GM10266 (cell line): ENCODE measurements at regions not wholly inside any gene's neighbourhood (a gene's known extent, or its start where the extent isn't known, plus 50 kb on each side); places are given as distances from the start of the nearest gene placed in this dataset.

Source experiments
- DNase-seq: peaks from one replicate; pipeline ENCODE4 v3.0.0; 2012; ENCODE audit errors: extremely low spot score
- TF ChIP-seq, protein P1 (sequence below): IDR thresholded peaks from 2 replicates; pipeline ENCODE4 v1.5.1; 2012; ENCODE audit warnings: mild to moderate bottlenecking, low read depth; ENCODE audit not compliant: control insufficient read depth, insufficient read depth; ENCODE audit errors: missing control alignments

DNA sequence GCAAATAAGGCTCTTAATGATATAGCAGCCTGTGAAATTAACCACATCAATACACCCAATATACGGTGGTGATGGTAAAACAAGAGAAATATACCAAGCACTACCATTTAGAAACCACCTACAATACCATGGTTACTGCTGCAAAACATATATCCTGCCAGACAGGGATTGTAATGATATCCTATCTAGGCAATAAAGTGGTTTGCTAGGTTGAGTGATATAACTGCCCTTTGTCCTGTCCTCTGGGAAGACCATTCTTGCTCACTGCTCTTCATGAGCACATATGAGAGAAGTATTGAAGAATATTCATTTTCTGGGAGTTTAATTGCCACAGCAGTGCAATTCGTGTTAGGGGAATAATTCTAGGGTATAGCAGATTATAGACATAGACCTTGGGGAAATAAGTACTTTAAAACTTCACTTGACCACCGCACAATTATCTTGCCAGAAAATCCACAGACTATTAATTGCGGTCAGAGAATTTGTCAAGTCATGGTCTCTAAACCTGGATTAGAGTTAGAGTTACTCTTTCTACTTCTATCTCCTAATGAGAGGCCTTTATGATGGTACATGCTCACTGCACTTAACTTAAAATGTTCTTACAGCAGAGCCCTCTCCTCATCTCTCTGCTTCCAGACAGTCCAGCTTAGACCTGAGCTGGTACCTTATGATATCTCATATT is 413.0 kb downstream of the ZNF608 start:
- no peak for DNase-seq
- TF ChIP-seq, protein P1, sequence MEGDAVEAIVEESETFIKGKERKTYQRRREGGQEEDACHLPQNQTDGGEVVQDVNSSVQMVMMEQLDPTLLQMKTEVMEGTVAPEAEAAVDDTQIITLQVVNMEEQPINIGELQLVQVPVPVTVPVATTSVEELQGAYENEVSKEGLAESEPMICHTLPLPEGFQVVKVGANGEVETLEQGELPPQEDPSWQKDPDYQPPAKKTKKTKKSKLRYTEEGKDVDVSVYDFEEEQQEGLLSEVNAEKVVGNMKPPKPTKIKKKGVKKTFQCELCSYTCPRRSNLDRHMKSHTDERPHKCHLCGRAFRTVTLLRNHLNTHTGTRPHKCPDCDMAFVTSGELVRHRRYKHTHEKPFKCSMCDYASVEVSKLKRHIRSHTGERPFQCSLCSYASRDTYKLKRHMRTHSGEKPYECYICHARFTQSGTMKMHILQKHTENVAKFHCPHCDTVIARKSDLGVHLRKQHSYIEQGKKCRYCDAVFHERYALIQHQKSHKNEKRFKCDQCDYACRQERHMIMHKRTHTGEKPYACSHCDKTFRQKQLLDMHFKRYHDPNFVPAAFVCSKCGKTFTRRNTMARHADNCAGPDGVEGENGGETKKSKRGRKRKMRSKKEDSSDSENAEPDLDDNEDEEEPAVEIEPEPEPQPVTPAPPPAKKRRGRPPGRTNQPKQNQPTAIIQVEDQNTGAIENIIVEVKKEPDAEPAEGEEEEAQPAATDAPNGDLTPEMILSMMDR = no peak

DNA sequence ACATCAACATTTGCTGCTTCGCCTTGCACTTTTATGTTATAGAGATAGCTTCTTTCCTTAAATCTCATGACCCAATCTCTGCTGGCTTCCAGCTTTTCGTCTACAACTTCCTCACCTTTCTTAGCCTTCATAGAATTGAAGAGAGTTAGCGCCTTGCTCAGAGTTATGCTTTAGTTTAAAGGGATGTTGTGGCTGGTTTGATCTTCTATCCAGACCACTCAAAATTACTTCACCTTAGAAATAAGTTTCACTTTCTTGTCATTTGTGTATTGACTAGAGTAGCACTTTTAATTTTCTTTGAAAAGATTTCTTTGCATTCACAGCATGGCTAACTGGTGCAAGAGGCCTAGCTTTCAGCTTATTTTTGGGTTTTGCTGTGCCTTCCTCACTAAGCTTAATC is 414.2 kb downstream of the ZNF608 start:
- TF ChIP-seq, protein P1 = no peak
- no peak for DNase-seq

DNA sequence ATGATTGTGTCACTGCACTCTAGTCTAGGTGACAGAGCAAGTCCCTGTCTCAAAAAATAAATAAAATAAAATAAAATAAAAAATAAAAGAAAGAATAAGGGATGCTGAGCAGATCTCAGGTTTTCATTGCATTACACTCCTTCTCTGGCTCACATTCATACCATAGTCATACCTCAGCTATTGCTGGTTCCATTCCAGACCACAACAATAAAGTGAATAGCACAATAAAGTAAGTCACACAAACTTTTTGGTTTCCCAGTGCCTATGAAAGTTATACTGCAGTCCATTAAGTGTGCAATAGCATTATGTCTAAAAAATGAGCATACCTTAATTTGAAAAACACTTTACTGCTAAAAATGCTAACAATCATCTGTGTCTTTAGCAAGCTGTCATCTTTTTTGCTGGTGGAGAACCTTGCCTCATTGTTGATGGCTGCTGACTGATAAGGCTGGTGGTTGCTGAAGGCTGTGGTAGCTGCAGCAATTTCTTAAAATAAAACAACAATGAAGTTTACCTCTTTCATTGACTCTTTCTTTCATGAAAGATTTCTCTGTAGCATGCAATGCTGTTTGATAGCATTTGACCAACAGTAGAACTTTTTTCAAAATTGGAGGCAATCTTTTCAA is 415.7 kb downstream of the ZNF608 start:
- TF ChIP-seq, protein P1 = no peak
- no peak for DNase-seq

DNA sequence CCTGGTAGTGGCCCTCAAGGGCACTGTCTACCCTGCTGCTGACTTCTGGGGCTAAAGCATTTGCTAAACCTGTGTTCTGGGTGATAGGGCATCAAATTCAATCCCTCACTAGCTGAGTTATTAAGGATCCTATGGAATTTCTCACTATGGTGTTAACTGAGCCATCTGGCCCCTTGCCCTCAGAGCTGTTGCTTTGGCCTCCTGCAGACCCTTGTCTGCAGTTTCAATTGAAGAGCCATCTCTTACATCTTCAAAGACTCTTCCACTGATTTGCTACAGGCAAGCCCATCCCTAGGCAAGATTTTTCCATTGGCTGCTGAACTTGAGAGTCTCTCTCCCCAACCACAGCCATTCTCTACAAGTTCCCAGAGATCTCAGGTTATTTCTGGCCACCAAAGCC is 418.2 kb downstream of the ZNF608 start:
- TF ChIP-seq, protein P1 = no peak

DNA sequence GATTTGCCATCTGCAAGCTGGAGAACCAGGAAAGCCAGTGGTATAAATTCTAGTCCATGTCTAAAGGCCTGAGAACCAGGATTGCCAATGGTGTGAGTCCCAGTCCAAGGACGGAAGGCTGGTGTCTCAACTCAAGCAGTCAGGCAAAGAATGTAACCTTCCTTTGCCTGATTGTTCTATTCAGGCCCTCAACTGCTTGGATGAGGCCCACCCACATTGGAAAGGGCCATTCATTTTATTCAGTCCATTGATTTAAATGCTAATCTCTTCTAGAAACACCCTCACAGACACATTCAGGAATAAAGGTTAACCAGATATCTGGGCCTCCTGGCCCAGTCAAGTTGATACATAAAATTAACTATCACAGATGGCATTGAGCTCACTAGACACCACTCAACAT is 427.8 kb downstream of the ZNF608 start:
- DNase-seq = no peak
- TF ChIP-seq, protein P1 = no peak

More for the DNA sequence above, 418.2 kb downstream of the ZNF608 start:
- no peak for DNase-seq

DNA sequence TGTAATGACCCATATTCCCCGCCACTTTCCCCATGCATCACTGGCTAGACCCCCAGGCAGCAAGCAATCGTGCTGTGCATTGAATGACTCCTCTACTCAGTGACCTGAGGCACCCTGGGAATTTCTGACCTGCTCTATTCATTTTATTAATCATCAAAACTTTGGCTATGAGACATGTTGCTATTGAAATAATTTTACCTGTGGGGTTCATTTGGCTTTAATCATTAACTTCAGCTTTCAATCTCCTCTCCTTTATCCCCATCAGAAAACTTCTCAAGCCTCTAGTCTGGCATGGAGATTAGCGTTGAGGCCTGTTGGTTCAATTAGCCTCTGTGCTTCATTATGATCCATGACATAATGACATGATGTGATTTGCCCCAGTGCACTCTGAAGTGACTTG is 429.0 kb downstream of the ZNF608 start:
- TF ChIP-seq, protein P1 = no peak
- DNase-seq = no peak

DNA sequence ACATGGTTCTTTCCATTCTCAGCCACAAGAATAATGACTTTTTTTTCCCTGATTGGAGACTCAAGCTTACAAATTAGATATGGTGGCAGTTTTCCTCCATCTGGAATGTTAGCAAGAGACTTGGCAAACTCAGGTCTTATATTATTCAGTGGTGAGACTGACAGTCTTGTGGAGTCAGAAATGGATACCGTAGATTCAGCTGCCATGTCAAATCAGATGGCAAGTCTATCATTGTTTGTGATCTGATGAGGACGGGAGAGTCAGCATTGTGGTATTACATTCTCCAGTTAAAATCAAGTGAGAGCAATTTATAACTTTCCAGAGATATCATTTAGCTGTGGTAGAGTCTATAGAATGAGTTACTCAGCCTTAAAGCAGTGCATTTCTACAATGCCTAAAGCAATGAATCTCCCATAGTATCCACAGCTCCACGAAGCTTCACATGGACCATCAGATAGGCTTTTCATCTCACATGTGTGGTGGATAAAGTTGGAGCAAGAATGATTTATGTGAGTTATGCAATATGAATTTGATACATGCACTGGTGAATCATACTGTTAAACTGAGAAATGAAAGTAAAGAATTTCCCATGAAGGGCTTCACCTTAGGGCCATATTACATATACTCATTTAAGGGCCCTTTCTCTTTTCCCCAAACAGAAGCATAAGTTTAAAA is 430.6 kb downstream of the ZNF608 start:
- no peak for DNase-seq
- TF ChIP-seq, protein P1 = no peak
